ENCODE measurements at regions not wholly inside any gene's neighbourhood (a gene's known extent, or its start where the extent isn't known, plus 50 kb on each side); places are given as distances from the start of the nearest gene placed in this dataset.

GRCh38 chr4:64105903-64106302 is 303.3 kb downstream of the TECRL start:
- TF ChIP-seq NFE2L2 (IDR thresholded peaks at IDR 0.05; ENCODE audit: low read depth, low read length), result no peak
- TF ChIP-seq CTCF (conservative IDR thresholded peaks at IDR 0.05; ENCODE audit: low read depth, low read length), result no peak
- no peak for TF ChIP-seq MXI1 (IDR thresholded peaks at IDR 0.05; ENCODE audit: borderline replicate concordance, low read depth, low read length)
- TF ChIP-seq MAZ (IDR thresholded peaks at IDR 0.05; ENCODE audit: borderline replicate concordance, low read depth, low read length), result no peak
- no peak for TF ChIP-seq RFX5 (IDR thresholded peaks at IDR 0.05; ENCODE audit: low read depth, low read length)
- TF ChIP-seq POLR2A (IDR thresholded peaks at IDR 0.05; ENCODE audit: low read depth, low read length), result no peak
- TF ChIP-seq RAD21 (IDR thresholded peaks at IDR 0.05; ENCODE audit: low read length), result no peak
- TF ChIP-seq ELK1 (IDR thresholded peaks at IDR 0.05; ENCODE audit: borderline replicate concordance, low read depth, low read length), result no peak

Measured in IMR-90 (cell line).